Right ventricle myocardium inferior (tissue), 1 donor: ENCODE measurements at regions not wholly inside any gene's neighbourhood (a gene's known extent, or its start where the extent isn't known, plus 50 kb on each side); places are given as distances from the start of the nearest gene placed in this dataset.

ENCODE experiments used
- ATAC-seq: fragments of 200-7000 bp; cut with Tn5 transposase; one replicate; pipeline ENCODE4 v1.9.1; 2020; ENCODE audit warnings: mild to moderate bottlenecking, moderate library complexity
- DNase-seq: peaks from one replicate; pipeline ENCODE4 v3.0.0; 2021; ENCODE audit errors: missing footprints
- intact Hi-C: fragments of 100-400 bp; cut with DNase I; formaldehyde crosslinking; loops from one replicate; pipeline ENCODE4 v1.11.0; 2022
- donor health status: DM: no; HTN: yes; CAD: no; lungs with severe emphysema.

- peak; percentile 36 for ATAC-seq
- DNase-seq, result no peak
- intact Hi-C loops, result no loop called here
Observed at GRCh38 chr16:73231944-73232554, 184.1 kb upstream of the ZFHX3 start.

GRCh38 chr16:73231379-73231778, 183.5 kb upstream of the ZFHX3 start:
- intact Hi-C loops, result no loop called here
- no peak for DNase-seq
- ATAC-seq, result no peak

GRCh38 chr16:73230651-73231050, 182.7 kb upstream of the ZFHX3 start:
- no peak for ATAC-seq
- intact Hi-C loops, result no loop called here

GRCh38 chr16:73228649-73229048, 180.7 kb upstream of the ZFHX3 start:
- peak; percentile 32 for ATAC-seq

More at GRCh38 chr16:73230651-73231050, 182.7 kb upstream of the ZFHX3 start:
- DNase-seq, result no peak

GRCh38 chr16:73226675-73227074, 178.7 kb upstream of the ZFHX3 start:
- no peak for DNase-seq
- ATAC-seq, result no peak
- intact Hi-C loops, result no loop called here

More at GRCh38 chr16:73228649-73229048, 180.7 kb upstream of the ZFHX3 start:
- intact Hi-C loops, result no loop called here
- DNase-seq, result no peak

GRCh38 chr16:73225983-73226382, 178.1 kb upstream of the ZFHX3 start:
- no peak for ATAC-seq
- intact Hi-C loops, result no loop called here

GRCh38 chr16:73220836-73221235, 172.9 kb upstream of the ZFHX3 start:
- intact Hi-C loops, result no loop called here
- ATAC-seq, result no peak

More at GRCh38 chr16:73225983-73226382, 178.1 kb upstream of the ZFHX3 start:
- no peak for DNase-seq

GRCh38 chr16:73219176-73219575, 171.2 kb upstream of the ZFHX3 start:
- ATAC-seq, result no peak
- intact Hi-C loops, result no loop called here
- DNase-seq, result no peak

More at GRCh38 chr16:73220836-73221235, 172.9 kb upstream of the ZFHX3 start:
- no peak for DNase-seq

GRCh38 chr16:73217654-73218053, 169.7 kb upstream of the ZFHX3 start:
- DNase-seq (no peak), ATAC-seq (no peak)
- intact Hi-C loops, result no loop called here

GRCh38 chr16:73216932-73217331, 169.0 kb upstream of the ZFHX3 start:
- intact Hi-C loops, result no loop called here
- ATAC-seq (no peak), DNase-seq (no peak)

- ATAC-seq (no peak), DNase-seq (no peak)
- intact Hi-C loops, result no loop called here
Observed at GRCh38 chr16:73215678-73216377, 167.9 kb upstream of the ZFHX3 start.

- DNase-seq (no peak), ATAC-seq (peak; percentile 76)
- intact Hi-C loops, result no loop called here
Observed at GRCh38 chr16:73214825-73215677, 167.1 kb upstream of the ZFHX3 start.

GRCh38 chr16:73213732-73214455, 166.0 kb upstream of the ZFHX3 start:
- no peak for ATAC-seq
- no peak for DNase-seq
- intact Hi-C loops, result no loop called here

GRCh38 chr16:73212431-73212830, 164.5 kb upstream of the ZFHX3 start:
- DNase-seq (no peak), ATAC-seq (no peak)
- intact Hi-C loops, result no loop called here

GRCh38 chr16:73210686-73211085, 162.8 kb upstream of the ZFHX3 start:
- DNase-seq (no peak), ATAC-seq (no peak)
- intact Hi-C loops, result no loop called here

GRCh38 chr16:73210084-73210483, 162.2 kb upstream of the ZFHX3 start:
- intact Hi-C loops, result no loop called here
- no peak for ATAC-seq
- no peak for DNase-seq

GRCh38 chr16:73209190-73209589, 161.3 kb upstream of the ZFHX3 start:
- DNase-seq (no peak), ATAC-seq (no peak)
- intact Hi-C loops, result no loop called here

- DNase-seq, result no peak
- intact Hi-C loops, result no loop called here
- ATAC-seq, result peak; percentile 56
Observed at GRCh38 chr16:73206151-73206707, 158.3 kb upstream of the ZFHX3 start.
